ENCODE measurements at regions not wholly inside any gene's neighbourhood (a gene's known extent, or its start where the extent isn't known, plus 50 kb on each side); places are given as distances from the start of the nearest gene placed in this dataset.

- Histone ChIP-seq H3K36me3 (ENCODE audit: insufficient read depth, low read length) (no peaks in the 10 kb centered on the region), H3K4me1 (ENCODE audit: insufficient read depth, low read length) (no peaks in the 10 kb centered on the region), H3K9me3 (ENCODE audit: control insufficient read depth, insufficient read depth, low read length) (no peaks in the 10 kb centered on the region), H3K9ac (ENCODE audit: low read depth, low read length) (no peak overlapping the region)
Observed at GRCh38 chr3:106381939-106382335, 513.1 kb upstream of the CBLB start.

DNA sequence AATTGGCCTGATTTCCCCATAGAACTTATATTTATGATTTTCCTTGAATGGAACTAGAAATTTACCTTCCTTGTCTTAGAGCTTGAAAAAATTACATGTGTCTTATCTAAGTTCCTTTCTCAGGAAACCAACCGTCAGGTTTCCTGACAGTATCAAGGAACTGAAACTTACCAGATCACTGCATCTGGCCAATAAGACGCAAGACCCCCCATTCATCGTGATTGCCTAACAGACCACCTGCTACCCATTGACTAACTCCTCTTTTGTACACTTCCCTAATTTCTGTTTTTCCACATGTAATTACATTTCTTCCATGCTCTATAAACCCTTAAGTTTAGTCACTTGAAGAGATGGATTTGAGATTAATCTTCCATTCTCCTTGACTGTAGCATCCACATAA lies 517.2 kb upstream of the CBLB start:
- Histone ChIP-seq H3K36me3 (ENCODE audit: insufficient read depth, low read length) (no peaks in the 10 kb centered on the region), H3K9me3 (ENCODE audit: control insufficient read depth, insufficient read depth, low read length) (no peaks in the 10 kb centered on the region), H3K4me1 (ENCODE audit: insufficient read depth, low read length) (no peaks in the 10 kb centered on the region), H3K9ac (ENCODE audit: low read depth, low read length) (no peak overlapping the region)

DNA sequence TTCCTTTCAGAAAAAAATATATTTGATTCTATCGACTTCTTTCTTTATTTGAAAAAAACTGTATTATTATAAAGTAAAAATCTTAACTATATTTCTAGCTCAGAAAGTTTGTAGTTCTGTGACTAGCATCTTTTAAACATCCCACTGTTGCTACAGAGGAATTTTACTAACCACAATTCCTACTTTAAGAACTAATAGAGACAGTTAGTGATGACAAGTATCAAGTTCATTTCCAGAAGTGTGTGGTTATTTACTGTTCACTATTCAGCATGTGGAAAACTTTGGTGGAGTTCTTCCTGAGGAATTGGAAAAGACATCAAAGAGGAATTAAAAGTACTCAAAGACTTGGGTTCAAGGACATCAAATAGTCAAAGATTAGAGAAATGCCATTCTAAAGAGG lies 524.1 kb upstream of the CBLB start:
- Histone ChIP-seq H3K9ac (ENCODE audit: low read depth, low read length) (no peak overlapping the region), H3K4me1 (ENCODE audit: insufficient read depth, low read length) (peaks cover 3% of the 10 kb centered on the region; the same call in 1 of the 2 replicates), H3K36me3 (ENCODE audit: insufficient read depth, low read length) (no peaks in the 10 kb centered on the region), H3K9me3 (ENCODE audit: control insufficient read depth, insufficient read depth, low read length) (no peaks in the 10 kb centered on the region)

DNA sequence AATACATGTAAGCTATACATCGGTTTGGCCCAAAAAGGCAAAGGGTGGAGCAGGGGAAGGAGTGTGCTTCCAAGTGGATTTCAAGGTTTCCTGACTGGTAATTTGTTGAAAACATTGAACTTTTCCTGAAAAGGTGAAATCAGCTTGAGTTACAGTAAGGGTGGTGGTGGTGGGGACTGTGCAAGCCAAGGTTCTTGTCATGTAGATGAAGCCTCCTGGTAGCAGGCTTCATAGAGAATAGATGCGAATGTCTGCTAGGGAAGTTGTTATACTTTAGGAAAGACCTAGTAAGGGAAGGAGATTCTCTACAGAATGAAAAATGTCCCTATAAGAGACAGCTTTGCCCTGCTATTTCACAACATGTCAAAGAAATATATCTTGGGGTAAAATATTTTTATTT lies 528.2 kb upstream of the CBLB start:
- no peaks in the 10 kb centered on the region for H3K9me3 ChIP-seq (ENCODE audit: control insufficient read depth, insufficient read depth, low read length)
- no peak overlapping the region for H3K9ac ChIP-seq (ENCODE audit: low read depth, low read length)
- H3K36me3 ChIP-seq (ENCODE audit: insufficient read depth, low read length): no peaks in the 10 kb centered on the region
- peaks cover 20% of the 10 kb centered on the region for H3K4me1 ChIP-seq (ENCODE audit: insufficient read depth, low read length)

- no peaks in the 10 kb centered on the region for H3K36me3 ChIP-seq (ENCODE audit: insufficient read depth, low read length)
- H3K9me3 ChIP-seq (ENCODE audit: control insufficient read depth, insufficient read depth, low read length): no peaks in the 10 kb centered on the region
- H3K4me1 ChIP-seq (ENCODE audit: insufficient read depth, low read length): peaks cover 20% of the 10 kb centered on the region
- H3K9ac ChIP-seq (ENCODE audit: low read depth, low read length): no peak overlapping the region
Observed at GRCh38 chr3:106398891-106399600, 530.2 kb upstream of the CBLB start.

DNA sequence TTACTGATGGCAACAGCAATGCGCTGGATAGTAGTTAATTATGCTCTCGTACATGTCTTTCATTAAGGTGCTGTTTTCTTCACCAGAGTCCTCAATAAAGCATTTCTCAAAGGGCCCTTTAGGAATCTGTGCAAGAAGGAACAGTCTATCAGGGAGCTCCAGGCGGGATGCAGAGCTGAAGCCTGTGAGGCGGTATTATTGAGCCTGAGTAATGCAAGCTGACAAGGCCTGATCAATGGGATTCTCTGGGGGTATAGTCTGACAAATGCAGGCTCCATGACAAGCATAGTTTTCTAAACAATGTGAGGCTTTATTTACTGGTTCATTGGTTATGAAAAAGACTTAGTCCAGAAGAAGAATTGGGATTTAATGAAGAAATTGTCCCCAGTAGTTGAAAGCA lies 530.9 kb upstream of the CBLB start:
- no peaks in the 10 kb centered on the region for H3K9me3 ChIP-seq (ENCODE audit: control insufficient read depth, insufficient read depth, low read length)
- H3K36me3 ChIP-seq (ENCODE audit: insufficient read depth, low read length): no peaks in the 10 kb centered on the region
- H3K9ac ChIP-seq (ENCODE audit: low read depth, low read length): no peak overlapping the region
- H3K4me1 ChIP-seq (ENCODE audit: insufficient read depth, low read length): peaks cover 20% of the 10 kb centered on the region

GRCh38 chr3:106401666-106402490 lies 533.1 kb upstream of the CBLB start:
- Histone ChIP-seq H3K36me3 (ENCODE audit: insufficient read depth, low read length) (no peaks in the 10 kb centered on the region), H3K4me1 (ENCODE audit: insufficient read depth, low read length) (peaks cover 18% of the 10 kb centered on the region), H3K9ac (ENCODE audit: low read depth, low read length) (no peak overlapping the region), H3K9me3 (ENCODE audit: control insufficient read depth, insufficient read depth, low read length) (no peaks in the 10 kb centered on the region)

- Histone ChIP-seq H3K4me1 (ENCODE audit: insufficient read depth, low read length) (peaks cover 14% of the 10 kb centered on the region), H3K36me3 (ENCODE audit: insufficient read depth, low read length) (no peaks in the 10 kb centered on the region), H3K9ac (ENCODE audit: low read depth, low read length) (no peak overlapping the region), H3K9me3 (ENCODE audit: control insufficient read depth, insufficient read depth, low read length) (no peaks in the 10 kb centered on the region)
Observed at GRCh38 chr3:106403371-106404145, 534.7 kb upstream of the CBLB start.

- Histone ChIP-seq H3K9ac (ENCODE audit: low read depth, low read length) (no peak overlapping the region), H3K9me3 (ENCODE audit: control insufficient read depth, insufficient read depth, low read length) (no peaks in the 10 kb centered on the region; the same call in 1 of the 2 replicates), H3K4me1 (ENCODE audit: insufficient read depth, low read length) (no peaks in the 10 kb centered on the region), H3K36me3 (ENCODE audit: insufficient read depth, low read length) (no peaks in the 10 kb centered on the region)
Observed at GRCh38 chr3:106413683-106414082, 544.9 kb upstream of the CBLB start.

DNA sequence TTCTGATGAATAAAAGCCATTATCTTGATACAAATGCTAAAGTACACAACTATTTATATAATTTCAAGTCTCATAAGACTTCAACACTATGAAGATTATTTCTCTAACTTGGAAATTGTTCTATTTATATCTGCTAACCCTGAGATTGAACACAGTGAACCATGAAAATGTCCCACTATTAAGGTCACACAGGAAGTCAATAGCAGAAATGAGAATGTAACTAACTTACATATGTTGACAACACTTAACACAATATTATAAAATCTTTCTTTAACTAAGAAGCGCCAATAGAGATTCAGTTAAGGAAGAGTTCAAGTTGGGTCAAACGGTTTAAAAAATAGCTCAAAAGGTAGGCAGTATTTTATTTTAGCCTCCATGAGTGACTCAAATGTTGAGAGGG lies 551.8 kb upstream of the CBLB start:
- Histone ChIP-seq H3K9ac (ENCODE audit: low read depth, low read length) (no peak overlapping the region), H3K9me3 (ENCODE audit: control insufficient read depth, insufficient read depth, low read length) (no peaks in the 10 kb centered on the region), H3K36me3 (ENCODE audit: insufficient read depth, low read length) (no peaks in the 10 kb centered on the region)

DNA sequence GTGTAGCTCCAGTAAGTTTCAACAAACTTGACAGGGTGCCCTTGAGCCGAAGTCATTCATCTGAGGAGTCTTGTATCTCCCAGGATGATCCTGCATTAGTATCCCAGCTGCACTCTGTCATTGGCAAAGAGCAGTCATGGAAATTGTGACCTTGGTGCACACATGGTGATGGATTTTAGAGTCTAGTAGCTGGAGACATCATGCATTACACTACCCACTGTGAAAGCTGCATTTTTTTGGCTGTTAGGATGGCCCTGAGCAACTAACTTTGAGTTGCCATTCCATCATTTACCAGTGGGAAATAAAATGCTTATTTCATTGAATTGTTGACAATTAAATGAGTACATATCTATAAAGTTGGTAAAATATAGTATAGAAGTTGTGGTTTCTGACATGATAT lies 552.6 kb upstream of the CBLB start:
- no peaks in the 10 kb centered on the region; the same call in 1 of the 2 replicates for H3K4me1 ChIP-seq (ENCODE audit: insufficient read depth, low read length)

More for the DNA sequence above, 551.8 kb upstream of the CBLB start:
- no peaks in the 10 kb centered on the region; the same call in 1 of the 2 replicates for H3K4me1 ChIP-seq (ENCODE audit: insufficient read depth, low read length)

DNA sequence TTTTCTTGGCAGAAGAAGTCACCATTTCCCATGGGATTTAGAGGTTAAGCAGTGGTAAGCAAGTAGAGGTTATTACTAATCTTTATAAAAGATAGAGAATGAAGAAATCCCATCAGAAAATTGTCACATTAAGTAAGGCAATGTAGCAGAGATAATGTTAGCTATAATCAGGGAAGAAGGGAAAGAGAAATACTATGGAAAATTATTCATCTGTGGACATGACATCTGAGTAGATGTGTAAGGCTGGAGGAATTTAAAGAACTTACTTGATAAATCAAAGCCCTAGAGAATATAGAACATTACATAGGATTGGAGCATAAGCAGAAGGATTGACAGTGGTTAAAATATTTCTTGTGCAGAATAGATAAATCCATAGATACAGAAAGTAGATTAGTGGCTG lies 553.1 kb upstream of the CBLB start:
- no peaks in the 10 kb centered on the region for H3K9me3 ChIP-seq (ENCODE audit: control insufficient read depth, insufficient read depth, low read length)
- no peak overlapping the region for H3K9ac ChIP-seq (ENCODE audit: low read depth, low read length)
- H3K4me1 ChIP-seq (ENCODE audit: insufficient read depth, low read length): no peaks in the 10 kb centered on the region; the same call in 1 of the 2 replicates
- no peaks in the 10 kb centered on the region for H3K36me3 ChIP-seq (ENCODE audit: insufficient read depth, low read length)

More for the DNA sequence above, 552.6 kb upstream of the CBLB start:
- Histone ChIP-seq H3K36me3 (ENCODE audit: insufficient read depth, low read length) (no peaks in the 10 kb centered on the region), H3K9ac (ENCODE audit: low read depth, low read length) (no peak overlapping the region), H3K9me3 (ENCODE audit: control insufficient read depth, insufficient read depth, low read length) (no peaks in the 10 kb centered on the region)

GRCh38 chr3:106423321-106424225 lies 554.8 kb upstream of the CBLB start:
- no peaks in the 10 kb centered on the region for H3K36me3 ChIP-seq (ENCODE audit: insufficient read depth, low read length)
- no peak overlapping the region for H3K9ac ChIP-seq (ENCODE audit: low read depth, low read length)
- H3K4me1 ChIP-seq (ENCODE audit: insufficient read depth, low read length): no peaks in the 10 kb centered on the region; the same call in 1 of the 2 replicates
- H3K9me3 ChIP-seq (ENCODE audit: control insufficient read depth, insufficient read depth, low read length): no peaks in the 10 kb centered on the region

All from ES-I3 (cell line).